ENCODE measurements at regions not wholly inside any gene's neighbourhood (a gene's known extent, or its start where the extent isn't known, plus 50 kb on each side); places are given as distances from the start of the nearest gene placed in this dataset.
A peak's percentile ranks its signal among the peaks of the same experiment; 100 is the strongest.

DNA sequence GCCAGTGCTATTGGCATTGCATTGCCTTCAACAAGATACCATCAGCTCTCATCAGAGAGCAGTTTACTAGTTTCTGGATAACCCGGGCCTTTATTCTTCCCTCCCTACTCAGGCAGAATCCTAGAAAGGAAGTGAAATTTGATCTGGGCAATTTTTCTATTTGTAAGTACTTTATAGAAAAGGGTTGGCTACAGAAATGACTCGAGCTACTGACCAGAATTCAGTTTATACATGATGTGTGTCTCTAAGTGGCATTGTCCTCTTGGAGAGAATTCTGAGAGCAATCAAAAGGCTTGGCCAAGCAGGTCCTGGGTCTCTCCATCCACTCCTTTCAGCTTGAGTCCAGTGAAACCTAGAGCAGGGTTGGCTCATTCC is 192.7 kb upstream of the LEF1 start:
- H3K9ac ChIP-seq (ENCODE audit: low read length), result no peak overlapping the region
- DNase-seq, result no peak
- TF ChIP-seq EZH2phosphoT487 (IDR thresholded peaks at IDR 0.05; ENCODE audit: low read length) (no peak), EZH2 (optimal IDR thresholded peaks at IDR 0.05; ENCODE audit: low read depth, low read length) (no peak)
- TF ChIP-seq, protein P1, sequence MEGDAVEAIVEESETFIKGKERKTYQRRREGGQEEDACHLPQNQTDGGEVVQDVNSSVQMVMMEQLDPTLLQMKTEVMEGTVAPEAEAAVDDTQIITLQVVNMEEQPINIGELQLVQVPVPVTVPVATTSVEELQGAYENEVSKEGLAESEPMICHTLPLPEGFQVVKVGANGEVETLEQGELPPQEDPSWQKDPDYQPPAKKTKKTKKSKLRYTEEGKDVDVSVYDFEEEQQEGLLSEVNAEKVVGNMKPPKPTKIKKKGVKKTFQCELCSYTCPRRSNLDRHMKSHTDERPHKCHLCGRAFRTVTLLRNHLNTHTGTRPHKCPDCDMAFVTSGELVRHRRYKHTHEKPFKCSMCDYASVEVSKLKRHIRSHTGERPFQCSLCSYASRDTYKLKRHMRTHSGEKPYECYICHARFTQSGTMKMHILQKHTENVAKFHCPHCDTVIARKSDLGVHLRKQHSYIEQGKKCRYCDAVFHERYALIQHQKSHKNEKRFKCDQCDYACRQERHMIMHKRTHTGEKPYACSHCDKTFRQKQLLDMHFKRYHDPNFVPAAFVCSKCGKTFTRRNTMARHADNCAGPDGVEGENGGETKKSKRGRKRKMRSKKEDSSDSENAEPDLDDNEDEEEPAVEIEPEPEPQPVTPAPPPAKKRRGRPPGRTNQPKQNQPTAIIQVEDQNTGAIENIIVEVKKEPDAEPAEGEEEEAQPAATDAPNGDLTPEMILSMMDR (IDR thresholded peaks at IDR 0.05; ENCODE audit: low read length), result no peak
- H3K27me3 ChIP-seq (replicated peaks; ENCODE audit: insufficient read depth, low read length), result no peaks in the 10 kb centered on the region
- H3K4me2 ChIP-seq (ENCODE audit: low read depth, low read length), result peak overlapping the region; percentile 35; the same call in 1 of the 2 replicates
- H2AFZ ChIP-seq (ENCODE audit: low read length), result peak overlapping the region; percentile 18; the same call in 1 of the 2 replicates
- H3K36me3 ChIP-seq (replicated peaks; ENCODE audit: insufficient read depth, low read length), result no peaks in the 10 kb centered on the region
- no peak overlapping the region for H3K4me3 ChIP-seq (ENCODE audit: low read length)
- no peak overlapping the region for H3K27ac ChIP-seq (ENCODE audit: low read length)
- no peaks in the 10 kb centered on the region for H3K9me3 ChIP-seq (replicated peaks; ENCODE audit: insufficient read depth, low read length)
- H4K20me1 ChIP-seq (ENCODE audit: insufficient read depth, low read length), result no peaks in the 10 kb centered on the region
- H3K4me1 ChIP-seq (ENCODE audit: low read length), result peaks cover 39% of the 10 kb centered on the region
- peaks cover 30% of the 10 kb centered on the region for H3F3A ChIP-seq (ENCODE audit: insufficient read depth, low read length)
- no peaks in the 10 kb centered on the region for H3K9me2 ChIP-seq (replicated peaks; ENCODE audit: insufficient read depth, low read length)
- H3K79me2 ChIP-seq (ENCODE audit: low read length), result no peaks in the 10 kb centered on the region

DNA sequence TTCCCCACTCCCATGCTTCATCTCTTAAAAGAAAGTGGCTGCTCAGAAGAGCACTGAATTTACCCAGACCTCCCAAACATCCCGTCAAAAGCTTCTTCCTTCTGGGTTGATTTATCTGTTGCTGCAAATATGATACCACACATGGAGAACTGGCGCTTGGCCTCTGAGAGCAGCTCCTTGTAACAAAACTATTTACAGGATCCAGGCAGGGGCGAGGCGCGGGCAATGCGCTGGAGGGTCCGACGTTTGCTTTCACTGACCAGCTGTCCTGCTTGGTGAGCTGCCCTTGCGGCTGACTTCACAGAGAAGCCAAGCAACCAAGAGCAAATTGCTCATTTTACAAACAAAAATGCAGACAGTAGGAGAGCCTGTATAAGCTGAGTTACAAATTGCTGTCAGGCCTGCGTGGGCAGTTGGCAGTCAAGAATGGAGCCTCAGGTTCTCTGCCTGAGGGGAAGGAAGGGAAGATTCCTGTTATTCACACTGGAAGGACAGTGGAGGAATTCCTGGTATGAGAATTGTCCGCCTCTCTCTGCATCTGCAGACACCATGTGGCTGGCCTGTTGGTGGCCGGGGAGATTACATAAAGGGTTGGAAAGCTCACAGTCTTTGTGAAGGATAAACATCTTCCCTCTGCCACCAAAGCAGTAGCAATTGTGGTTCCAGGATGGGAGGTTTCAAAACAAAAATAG is 192.2 kb upstream of the LEF1 start:
- TF ChIP-seq, protein P1 (IDR thresholded peaks at IDR 0.05; ENCODE audit: low read length), result no peak
- TF ChIP-seq EZH2phosphoT487 (IDR thresholded peaks at IDR 0.05; ENCODE audit: low read length) (no peak), EZH2 (optimal IDR thresholded peaks at IDR 0.05; ENCODE audit: low read depth, low read length) (no peak)
- no peaks in the 10 kb centered on the region for H4K20me1 ChIP-seq (ENCODE audit: insufficient read depth, low read length)
- H3K27ac ChIP-seq (ENCODE audit: low read length), result peak overlapping the region; percentile 68; the same call in 1 of the 2 replicates
- H3K36me3 ChIP-seq (replicated peaks; ENCODE audit: insufficient read depth, low read length), result no peaks in the 10 kb centered on the region
- H3K9ac ChIP-seq (ENCODE audit: low read length), result no peak overlapping the region
- H2AFZ ChIP-seq (ENCODE audit: low read length), result peak overlapping the region; percentile 26; the same call in 1 of the 2 replicates
- no peak for DNase-seq
- H3K4me1 ChIP-seq (ENCODE audit: low read length), result peaks cover 43% of the 10 kb centered on the region
- no peaks in the 10 kb centered on the region for H3K79me2 ChIP-seq (ENCODE audit: low read length)
- no peaks in the 10 kb centered on the region for H3K9me3 ChIP-seq (replicated peaks; ENCODE audit: insufficient read depth, low read length)
- peaks cover 34% of the 10 kb centered on the region for H3F3A ChIP-seq (ENCODE audit: insufficient read depth, low read length)
- no peak overlapping the region for H3K4me3 ChIP-seq (ENCODE audit: low read length)
- no peaks in the 10 kb centered on the region for H3K9me2 ChIP-seq (replicated peaks; ENCODE audit: insufficient read depth, low read length)
- H3K4me2 ChIP-seq (ENCODE audit: low read depth, low read length), result peak overlapping the region; percentile 35; the same call in 1 of the 2 replicates
- H3K27me3 ChIP-seq (replicated peaks; ENCODE audit: insufficient read depth, low read length), result no peaks in the 10 kb centered on the region

DNA sequence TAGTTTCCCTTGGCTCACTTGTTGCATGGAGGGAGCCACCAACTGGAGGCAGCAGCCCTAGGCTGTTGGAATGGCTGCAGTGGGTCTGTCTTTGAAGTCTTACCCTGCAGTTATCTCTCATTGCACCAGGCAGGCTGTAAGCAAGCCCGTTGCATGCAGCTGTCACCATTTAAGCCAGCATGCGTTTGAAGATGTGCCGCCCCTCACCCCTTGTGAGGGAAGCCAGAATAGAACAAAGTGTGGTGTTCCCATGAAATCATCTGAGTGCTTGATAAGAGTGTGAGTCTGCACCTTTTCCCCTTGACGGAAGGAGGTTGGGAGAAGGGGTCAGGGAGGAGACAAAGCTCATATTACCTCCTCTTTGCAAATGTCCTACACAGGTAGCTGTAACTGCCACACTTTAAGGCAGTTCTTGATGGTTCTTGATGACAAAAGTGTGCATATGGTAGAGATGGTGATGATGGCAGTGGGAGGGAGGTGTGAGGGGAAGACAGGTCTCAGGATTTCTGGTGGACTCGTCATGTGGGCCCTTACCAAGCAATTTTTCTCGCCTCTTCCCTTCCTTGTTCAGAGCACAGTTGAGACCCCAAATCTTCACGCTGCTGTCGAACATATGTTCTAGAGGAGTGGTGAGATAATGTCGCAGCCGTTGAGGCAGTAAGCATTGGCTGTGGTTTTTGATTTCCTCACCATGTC is 191.4 kb upstream of the LEF1 start:
- Histone ChIP-seq H3K27ac (ENCODE audit: low read length) (peak overlapping the region; percentile 68), H3K36me3 (replicated peaks; ENCODE audit: insufficient read depth, low read length) (no peaks in the 10 kb centered on the region), H3K4me3 (ENCODE audit: low read length) (0 out of 2 replicates have a peak overlapping the region, but pooled peaks have one; percentile 4), H3K9ac (ENCODE audit: low read length) (no peak overlapping the region), H3F3A (ENCODE audit: insufficient read depth, low read length) (peaks cover 40% of the 10 kb centered on the region), H3K27me3 (replicated peaks; ENCODE audit: insufficient read depth, low read length) (no peaks in the 10 kb centered on the region), H2AFZ (ENCODE audit: low read length) (peak overlapping the region; percentile 26; the same call in 1 of the 2 replicates), H3K9me2 (replicated peaks; ENCODE audit: insufficient read depth, low read length) (no peaks in the 10 kb centered on the region), H3K4me2 (ENCODE audit: low read depth, low read length) (peak overlapping the region; percentile 35), H3K9me3 (replicated peaks; ENCODE audit: insufficient read depth, low read length) (no peaks in the 10 kb centered on the region), H3K79me2 (ENCODE audit: low read length) (no peaks in the 10 kb centered on the region), H4K20me1 (ENCODE audit: insufficient read depth, low read length) (no peaks in the 10 kb centered on the region), H3K4me1 (ENCODE audit: low read length) (peaks cover 50% of the 10 kb centered on the region)
- no peak for DNase-seq
- TF ChIP-seq EZH2phosphoT487 (IDR thresholded peaks at IDR 0.05; ENCODE audit: low read length) (no peak), EZH2 (optimal IDR thresholded peaks at IDR 0.05; ENCODE audit: low read depth, low read length) (no peak)
- TF ChIP-seq, protein P1 (IDR thresholded peaks at IDR 0.05; ENCODE audit: low read length), result no peak

All from MM.1S (cell line).